Endothelial cell of umbilical vein (primary cell): ENCODE measurements at regions not wholly inside any gene's neighbourhood (a gene's known extent, or its start where the extent isn't known, plus 50 kb on each side); places are given as distances from the start of the nearest gene placed in this dataset.

Source experiments
- BruUV-seq: library from RNA; stranded (reverse); fragments of 400-500 nt; replicated peaks from 2 replicates; lab custom pipeline; 2021; lab: Mats Ljungman, UMichigan
- CTCF ChIA-PET: fragments of 300-600, 350-600 bp; sonication (Branson Sonifier 250); formaldehyde crosslinking; loops from one replicate; lab custom pipeline; 2021; ENCODE audit warnings: antibody characterized with exemption, inconsistent platforms; lab: Charles Lee
- POLR2A ChIA-PET: fragments of 300-600, 350-600 bp; sonication (Branson Sonifier 250); formaldehyde crosslinking; loops from one replicate; lab custom pipeline; 2021; ENCODE audit warnings: antibody characterized with exemption, inconsistent platforms; lab: Charles Lee
- DNase-seq: peaks from one replicate; pipeline ENCODE4 v3.0.0-alpha.2; 2011; ENCODE audit warnings: low read depth, low spot score
- FAIRE-seq: peaks from 2 replicates; lab custom pipeline; 2011; peaks lifted over from hg19 to GRCh38; lab: Jason Lieb, UNC
- H2AFZ ChIP-seq: 2 replicates; pipeline ENCODE4 v1.6.0; 2012; ENCODE audit warnings: low read depth, low read length, control low read depth, inconsistent platforms
- H3K27ac ChIP-seq: 2 replicates; pipeline ENCODE4 v1.5.1; 2011; ENCODE audit warnings: low read depth, mild to moderate bottlenecking, control low read depth, low read length, moderate library complexity; ENCODE audit not compliant: insufficient read depth
- H3K27me3 ChIP-seq, 2 experiments: 2 replicates each; pipeline versions ENCODE4 v1.6.0 to v1.6.1; 2011; ENCODE audit warnings: low read length in 2 of 2, mixed read lengths in 1 of 2; ENCODE audit not compliant: control insufficient read depth in 2 of 2, insufficient read depth in 2 of 2
- H3K36me3 ChIP-seq, 2 experiments: 2 replicates in 1 of 2; 3 replicates in 1 of 2; pipeline ENCODE4 v1.5.1; 2011; ENCODE audit warnings: low read length in 2 of 2, mild to moderate bottlenecking in 1 of 2, moderate library complexity in 1 of 2; ENCODE audit not compliant: control insufficient read depth in 2 of 2, insufficient read depth in 2 of 2; ENCODE audit errors: extremely low read depth in 1 of 2
- H3K4me1 ChIP-seq: 3 replicates; pipeline ENCODE4 v1.5.1; 2011; ENCODE audit warnings: mild to moderate bottlenecking, low read length; ENCODE audit not compliant: control insufficient read depth, insufficient read depth; ENCODE audit errors: extremely low read depth
- H3K4me2 ChIP-seq: 2 replicates; pipeline ENCODE4 v1.6.1; 2011; ENCODE audit warnings: low read length, control low read depth, mixed read lengths; ENCODE audit not compliant: insufficient read depth
- H3K4me3 ChIP-seq, 3 experiments: fragments of 200-600 bp in 1 of 3; sonication (generic), shearing (Covaris generic) in 1 of 3; replicated peaks in 1 of 3; 2 replicates each; pipeline ENCODE4 v1.5.1; 2011 to 2016; ENCODE audit warnings: control low read depth in 3 of 3, low read length in 3 of 3, mild to moderate bottlenecking in 2 of 3, inconsistent platforms in 1 of 3, low read depth in 1 of 3, moderate library complexity in 1 of 3; ENCODE audit not compliant: insufficient read depth in 1 of 3
- H3K79me2 ChIP-seq: 2 replicates; pipeline ENCODE4 v1.6.0; 2012; ENCODE audit warnings: low read length, inconsistent platforms; ENCODE audit not compliant: control insufficient read depth, insufficient read depth
- H3K9ac ChIP-seq: replicated peaks from 2 replicates; pipeline ENCODE3; 2011; ENCODE audit warnings: low read length, control low read depth; ENCODE audit not compliant: insufficient read depth; ENCODE audit errors: extremely low read depth
- H3K9me1 ChIP-seq: replicated peaks from 3 replicates; pipeline ENCODE4 v1.6.0; 2011; ENCODE audit warnings: mild to moderate bottlenecking, low read length; ENCODE audit not compliant: control insufficient read depth, insufficient read depth; ENCODE audit errors: extremely low read depth
- H3K9me3 ChIP-seq: replicated peaks from 2 replicates; pipeline ENCODE4 v1.5.1; 2012; ENCODE audit warnings: low read length, inconsistent platforms; ENCODE audit not compliant: control insufficient read depth, insufficient read depth
- H4K20me1 ChIP-seq: replicated peaks from 2 replicates; pipeline ENCODE3; 2011; ENCODE audit warnings: mild to moderate bottlenecking, low read length; ENCODE audit not compliant: control insufficient read depth, insufficient read depth; ENCODE audit errors: extremely low read depth
- CTCF ChIP-seq, 2 donors: IDR thresholded peaks; 1 replicate in 1 of 2; 2 replicates in 1 of 2; pipeline ENCODE4 v1.5.1; 2011; ENCODE audit warnings: low read length in 2 of 2, mild to moderate bottlenecking in 2 of 2, moderate library complexity in 2 of 2, control low read depth in 1 of 2, inconsistent platforms in 1 of 2, low read depth in 1 of 2; ENCODE audit not compliant: insufficient read depth in 1 of 2; ENCODE audit errors: extremely low read depth in 1 of 2
- EZH2 ChIP-seq: IDR thresholded peaks from 2 replicates; pipeline ENCODE4 v1.6.1; 2012; ENCODE audit warnings: borderline replicate concordance, low read depth, mild to moderate bottlenecking, moderate library complexity, low read length, inconsistent platforms; ENCODE audit not compliant: severe bottlenecking
- FOS ChIP-seq: IDR thresholded peaks from 2 replicates; pipeline ENCODE4 v1.6.1; 2011; ENCODE audit warnings: mild to moderate bottlenecking, low read length, moderate library complexity, borderline replicate concordance; ENCODE audit not compliant: insufficient read depth
- GATA2 ChIP-seq: IDR thresholded peaks from 2 replicates; pipeline ENCODE4 v1.7.0; 2011; ENCODE audit warnings: low read depth, mild to moderate bottlenecking, moderate library complexity, mixed read lengths, low read length; ENCODE audit not compliant: insufficient read length, insufficient read depth
- JUN ChIP-seq: IDR thresholded peaks from 2 replicates; pipeline ENCODE4 v1.6.1; 2011; ENCODE audit warnings: borderline replicate concordance, low read depth; ENCODE audit not compliant: insufficient read length, insufficient read depth
- MYC ChIP-seq: IDR thresholded peaks from one replicate; pipeline ENCODE4 v1.6.1; 2011; ENCODE audit warnings: mild to moderate bottlenecking, low read depth, low read length
- POLR2A ChIP-seq: IDR thresholded peaks from 2 replicates; pipeline ENCODE4 v1.6.1; 2012; ENCODE audit warnings: low read depth, mild to moderate bottlenecking, control low read depth, low read length
- POLR2AphosphoS5 ChIP-seq: IDR thresholded peaks from 2 replicates; pipeline ENCODE4 v1.6.1; 2012; ENCODE audit warnings: low read depth, mild to moderate bottlenecking, control low read depth, low read length, moderate library complexity; ENCODE audit not compliant: insufficient read depth
- dilution Hi-C: fragments of 300-500 bp; cut with MboI; formaldehyde crosslinking; loops from one replicate; pipeline ENCODE4 v1.15.0; 2019; ENCODE audit warnings: low sequenced_read_pairs; ENCODE audit not compliant: extremely low pct_ligation_motif_present
- intact Hi-C: fragments of 100-400 bp; cut with micrococcal nuclease; formaldehyde crosslinking; loops from one replicate; pipeline ENCODE4 v1.10.0; 2022
- TF ChIP-seq, protein P1 (sequence below): IDR thresholded peaks from 2 replicates; pipeline ENCODE4 v1.6.1; 2011; ENCODE audit not compliant: insufficient read depth, insufficient read length

GRCh38 chr7:153627323-153627722 lies 424.9 kb upstream of the DPP6 start:
- H3K4me1 ChIP-seq: no peaks in the 10 kb centered on the region
- no peaks in the 10 kb centered on the region for H4K20me1 ChIP-seq
- intact Hi-C loops: no loop called here
- no peak overlapping the region for H3K4me2 ChIP-seq
- no peaks in the 10 kb centered on the region for H3K79me2 ChIP-seq
- FAIRE-seq (no peak), DNase-seq (no peak)
- dilution Hi-C loops: no loop called here
- H3K4me3 ChIP-seq: no peak overlapping the region
- H3K27me3 ChIP-seq: no peaks in the 10 kb centered on the region
- H3K9me3 ChIP-seq: peaks cover 5% of the 10 kb centered on the region
- H2AFZ ChIP-seq: no peak overlapping the region
- POLR2A ChIA-PET: no interaction called here
- no peak overlapping the region for H3K9ac ChIP-seq
- no peak overlapping the region for H3K27ac ChIP-seq
- CTCF ChIA-PET: no interaction called here
- no peaks in the 10 kb centered on the region for H3K9me1 ChIP-seq
- TF ChIP-seq EZH2 (no peak), POLR2AphosphoS5 (no peak), JUN (no peak), GATA2 (no peak), CTCF (IDR thresholded peaks at IDR 0.05; ENCODE audit: extremely low read depth in 1 of 2, insufficient read depth in 1 of 2, low read depth in 1 of 2, low read length in 2 of 2) (no peak), MYC (no peak), POLR2A (no peak), FOS (no peak)
- TF ChIP-seq, protein P1, sequence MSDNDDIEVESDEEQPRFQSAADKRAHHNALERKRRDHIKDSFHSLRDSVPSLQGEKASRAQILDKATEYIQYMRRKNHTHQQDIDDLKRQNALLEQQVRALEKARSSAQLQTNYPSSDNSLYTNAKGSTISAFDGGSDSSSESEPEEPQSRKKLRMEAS: no peak
- H3K36me3 ChIP-seq: no peaks in the 10 kb centered on the region
- no TSS peak for BruUV-seq
